Upper lobe of left lung (tissue), 6 donors: ENCODE measurements at regions not wholly inside any gene's neighbourhood (a gene's known extent, or its start where the extent isn't known, plus 50 kb on each side); places are given as distances from the start of the nearest gene placed in this dataset.

Experiments
- ATAC-seq, 2 donors: fragments of 200-7000 bp; cut with Tn5 transposase; one replicate each; pipeline ENCODE4 v1.9.1; 2022; ENCODE audit warnings: mild to moderate bottlenecking in 2 of 2, moderate library complexity in 2 of 2; ENCODE audit not compliant: low FRiP score in 2 of 2
- DNase-seq, 2 donors: peaks; one replicate each; pipeline ENCODE4 v3.0.0-alpha.2; 2019 to 2020
- H3K27ac ChIP-seq, 4 donors: fragments of 200-600 bp; sonication (generic); one replicate each; pipeline ENCODE4 v1.5.1; 2016 to 2019
- H3K27me3 ChIP-seq, 4 donors: fragments of 200-600 bp; sonication (generic); one replicate each; pipeline ENCODE4 v1.5.1; 2017 to 2019
- H3K36me3 ChIP-seq, 4 donors: fragments of 200-600 bp; sonication (generic); one replicate each; pipeline ENCODE4 v1.5.1; 2016 to 2019
- H3K4me1 ChIP-seq, 4 donors: fragments of 200-600 bp; sonication (generic); one replicate each; pipeline ENCODE4 v1.5.1; 2018 to 2019
- H3K4me3 ChIP-seq, 4 donors: fragments of 200-600 bp; sonication (generic); one replicate each; pipeline ENCODE4 v1.5.1; 2017 to 2019; ENCODE audit warnings: mild to moderate bottlenecking in 2 of 4, moderate library complexity in 1 of 4
- H3K9me3 ChIP-seq, 4 donors: fragments of 200-600 bp; sonication (generic); one replicate each; pipeline ENCODE4 v1.5.1; 2018 to 2019
- EP300 ChIP-seq, 4 donors: sonication (generic); formaldehyde crosslinking; IDR thresholded peaks; one replicate each; pipeline ENCODE4 v1.5.1; 2017; ENCODE audit warnings: antibody characterized with exemption in 4 of 4, control low read depth in 2 of 4
- POLR2A ChIP-seq, 4 donors: fragments of 450-650 bp; IDR thresholded peaks; one replicate each; pipeline ENCODE4 v1.5.1; 2016 to 2017; ENCODE audit warnings: antibody characterized with exemption in 4 of 4, mild to moderate bottlenecking in 2 of 4
- POLR2AphosphoS5 ChIP-seq, 2 donors: sonication (generic); formaldehyde crosslinking; IDR thresholded peaks; one replicate each; pipeline ENCODE4 v1.5.1; 2017; ENCODE audit warnings: antibody characterized with exemption in 2 of 2
- WGBS, 2 donors: methylation state at CpG; one replicate each; pipeline ENCODE4 v1.1.5; 2017 to 2018; 5-methylcytosine and 5-hydroxymethylcytosine counted together
- TF ChIP-seq, protein P1 (sequence below), 6 experiments: fragments of 450-650 bp in 4 of 6; fragments of 200-600 bp in 2 of 6; sonication (generic) in 2 of 6; IDR thresholded peaks; one replicate each; pipeline ENCODE4 v1.5.1; 2016 to 2019; ENCODE audit warnings: antibody characterized with exemption in 6 of 6
- donor health status: DM: no; HTN: no; CAD: no; lungs with moderate emphysema.
- donor health status: DM: no; HTN: yes; CAD: no; lungs with severe emphysema.

DNA sequence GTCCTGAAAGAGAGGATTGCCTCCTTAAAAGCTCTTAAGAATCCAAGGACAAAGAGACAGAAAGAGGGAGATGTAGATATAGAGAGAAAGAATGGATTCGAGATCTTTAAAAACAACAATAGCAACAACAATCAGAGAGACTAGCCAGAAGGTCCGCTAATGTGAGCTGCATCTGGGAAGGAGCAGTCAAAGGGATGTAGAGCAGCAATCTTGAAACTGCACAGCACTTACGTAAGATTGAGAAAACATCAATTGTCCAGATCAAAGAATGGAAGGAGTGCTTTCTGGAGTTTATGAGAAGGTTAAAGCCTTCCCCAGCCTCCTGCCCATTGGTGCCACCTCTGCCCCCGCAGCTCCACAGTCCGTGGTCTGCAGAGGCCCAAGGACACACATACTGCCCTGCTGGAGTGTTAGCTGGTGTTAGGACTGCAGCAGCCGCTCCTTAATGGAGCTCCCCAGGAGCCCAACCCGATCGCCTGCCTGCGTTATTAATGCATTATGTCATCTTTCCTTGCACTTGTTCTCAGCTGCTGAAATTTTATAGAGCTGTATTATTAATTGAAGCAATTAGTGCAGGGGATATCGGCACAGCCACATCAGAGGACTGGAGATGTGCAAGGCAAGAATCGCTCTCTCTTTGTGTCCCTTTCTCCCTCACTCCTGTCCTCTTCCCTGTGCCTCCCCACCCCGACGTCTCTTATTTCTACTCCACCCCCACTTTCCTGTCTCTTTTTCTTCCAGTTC lies 73.0 kb upstream of the CALM2 start:
- H3K27ac ChIP-seq = no peak overlapping the region
- no peaks in the 10 kb centered on the region for H3K36me3 ChIP-seq
- DNase-seq (no peak), ATAC-seq (peak in 1 of 2 donors; percentile 37)
- no peaks in the 10 kb centered on the region for H3K4me1 ChIP-seq
- H3K27me3 ChIP-seq = no peaks in the 10 kb centered on the region
- no peaks in the 10 kb centered on the region for H3K9me3 ChIP-seq
- TF ChIP-seq POLR2AphosphoS5 (IDR thresholded peaks at IDR 0.05) (no peak), EP300 (IDR thresholded peaks at IDR 0.05) (no peak), POLR2A (IDR thresholded peaks at IDR 0.05) (no peak)
- TF ChIP-seq, protein P1, sequence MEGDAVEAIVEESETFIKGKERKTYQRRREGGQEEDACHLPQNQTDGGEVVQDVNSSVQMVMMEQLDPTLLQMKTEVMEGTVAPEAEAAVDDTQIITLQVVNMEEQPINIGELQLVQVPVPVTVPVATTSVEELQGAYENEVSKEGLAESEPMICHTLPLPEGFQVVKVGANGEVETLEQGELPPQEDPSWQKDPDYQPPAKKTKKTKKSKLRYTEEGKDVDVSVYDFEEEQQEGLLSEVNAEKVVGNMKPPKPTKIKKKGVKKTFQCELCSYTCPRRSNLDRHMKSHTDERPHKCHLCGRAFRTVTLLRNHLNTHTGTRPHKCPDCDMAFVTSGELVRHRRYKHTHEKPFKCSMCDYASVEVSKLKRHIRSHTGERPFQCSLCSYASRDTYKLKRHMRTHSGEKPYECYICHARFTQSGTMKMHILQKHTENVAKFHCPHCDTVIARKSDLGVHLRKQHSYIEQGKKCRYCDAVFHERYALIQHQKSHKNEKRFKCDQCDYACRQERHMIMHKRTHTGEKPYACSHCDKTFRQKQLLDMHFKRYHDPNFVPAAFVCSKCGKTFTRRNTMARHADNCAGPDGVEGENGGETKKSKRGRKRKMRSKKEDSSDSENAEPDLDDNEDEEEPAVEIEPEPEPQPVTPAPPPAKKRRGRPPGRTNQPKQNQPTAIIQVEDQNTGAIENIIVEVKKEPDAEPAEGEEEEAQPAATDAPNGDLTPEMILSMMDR (IDR thresholded peaks at IDR 0.05) = no peak
- 65 to 72% methylated on average over 13 of the region's 13 CpGs for WGBS, 2 donors
- H3K4me3 ChIP-seq = no peak overlapping the region

DNA sequence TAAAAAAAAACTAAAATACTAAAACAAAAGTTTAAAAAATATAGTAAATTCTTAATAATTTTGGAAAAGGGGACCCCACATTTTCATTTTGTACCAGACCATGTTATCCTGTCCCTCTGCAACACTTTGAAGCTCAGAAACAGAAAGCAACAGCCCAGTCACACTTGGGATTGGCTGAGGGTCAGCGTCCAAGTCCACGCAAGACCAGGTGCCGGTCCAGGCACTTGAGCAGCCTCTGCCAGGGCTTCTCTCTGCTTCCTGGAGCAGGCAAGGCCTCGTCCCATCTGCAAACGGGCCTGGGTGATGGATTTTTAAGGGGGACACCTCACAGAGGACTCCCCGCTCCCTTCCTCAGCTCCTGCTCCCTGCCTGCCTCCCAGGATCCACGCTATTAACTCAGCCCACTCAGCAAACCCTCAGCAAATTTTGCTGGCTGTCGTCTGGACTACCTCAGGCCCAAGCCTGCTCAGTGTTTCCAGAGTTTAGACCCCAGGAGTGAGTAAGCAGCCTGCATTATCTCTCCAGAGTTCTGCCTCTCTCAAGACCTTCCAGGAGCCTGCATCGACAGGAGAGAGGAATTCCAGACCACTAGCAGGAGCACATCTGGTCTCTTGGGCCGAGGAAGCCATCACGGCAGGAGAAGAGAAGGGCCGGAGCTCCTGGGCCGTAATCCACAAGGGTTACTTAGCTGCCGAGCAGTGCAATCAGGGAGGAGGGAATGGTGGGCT lies 67.4 kb upstream of the CALM2 start:
- DNase-seq (no peak), ATAC-seq (no peak)
- TF ChIP-seq POLR2AphosphoS5 (IDR thresholded peaks at IDR 0.05) (no peak), POLR2A (IDR thresholded peaks at IDR 0.05) (no peak)
- no peaks in the 10 kb centered on the region for H3K27me3 ChIP-seq
- no peak overlapping the region for H3K27ac ChIP-seq
- 81 to 83% methylated on average over 12 to 14 of the region's 14 CpGs for WGBS, 2 donors
- no peaks in the 10 kb centered on the region for H3K4me1 ChIP-seq
- H3K36me3 ChIP-seq = no peaks in the 10 kb centered on the region
- H3K9me3 ChIP-seq = no peaks in the 10 kb centered on the region
- no peak overlapping the region for H3K4me3 ChIP-seq

DNA sequence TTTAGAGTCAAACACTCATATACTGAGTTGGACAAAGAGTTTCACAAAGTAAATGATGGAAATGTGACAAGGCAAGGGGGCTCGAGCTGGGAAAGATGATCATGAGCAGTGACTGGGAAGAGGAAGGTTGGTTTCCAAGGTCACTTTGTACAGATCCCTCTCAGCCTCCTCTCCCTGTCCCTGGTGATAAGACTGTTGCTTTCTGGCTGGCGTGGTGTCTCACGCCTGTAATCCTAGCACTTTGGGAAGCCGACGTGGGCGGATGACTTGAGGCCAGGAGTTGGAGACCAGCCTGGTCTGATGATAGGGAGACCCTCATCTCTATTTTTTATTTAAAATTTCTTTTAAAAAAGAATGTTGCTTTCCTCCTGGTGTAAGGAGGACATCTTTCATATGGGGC lies 65.4 kb upstream of the CALM2 start:
- DNase-seq = no peak

DNA sequence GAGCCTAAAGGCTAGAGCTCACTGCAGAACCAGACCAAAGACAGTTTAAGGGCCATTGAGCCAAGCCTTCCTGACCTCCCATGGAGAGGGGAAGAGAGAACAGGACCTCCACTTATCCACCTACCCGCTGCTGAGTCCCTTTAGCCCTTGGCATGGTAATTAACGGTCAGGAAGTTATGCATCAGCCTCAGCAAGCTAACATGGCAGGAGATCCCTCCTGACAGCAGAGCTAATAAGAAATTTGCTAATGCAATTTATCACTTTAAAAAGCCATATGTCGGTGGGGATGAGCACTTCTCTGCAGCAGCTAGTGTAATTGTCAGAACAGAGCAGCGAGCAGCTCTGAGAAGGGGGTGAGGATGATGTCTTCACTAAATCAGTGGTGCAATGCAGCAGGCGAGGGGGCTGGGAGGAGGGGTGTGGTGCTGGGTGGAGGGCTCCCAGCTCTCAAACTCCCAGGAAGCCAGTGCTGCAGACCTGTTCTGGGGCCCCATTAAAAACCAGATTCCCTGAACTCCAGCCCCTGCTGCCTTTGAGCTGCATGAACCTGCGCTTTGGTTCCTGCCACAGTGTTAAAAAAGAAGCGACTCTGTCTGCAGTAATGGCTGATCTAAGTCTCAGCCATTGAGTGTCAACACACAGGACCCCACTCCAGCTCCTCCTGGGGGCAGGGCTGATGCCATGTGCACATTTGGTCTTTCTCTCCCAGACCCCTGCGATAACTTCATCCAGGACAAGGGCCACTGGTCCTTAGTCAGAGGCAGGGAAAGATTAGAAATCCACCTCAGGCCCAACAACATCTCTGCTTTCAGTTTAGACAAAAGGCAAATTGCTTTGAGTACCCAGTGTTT lies 63.0 kb upstream of the CALM2 start:
- Histone ChIP-seq H3K36me3 (no peaks in the 10 kb centered on the region), H3K4me3 (no peak overlapping the region), H3K9me3 (no peaks in the 10 kb centered on the region), H3K27ac (no peak overlapping the region), H3K27me3 (no peaks in the 10 kb centered on the region), H3K4me1 (no peaks in the 10 kb centered on the region)
- ATAC-seq (no peak), DNase-seq (no peak)
- WGBS, 2 donors = 76 to 85% methylated on average over 8 of the region's 8 CpGs
- TF ChIP-seq, protein P1 (IDR thresholded peaks at IDR 0.05) = no peak
- no peak for TF ChIP-seq EP300 (IDR thresholded peaks at IDR 0.05)
- TF ChIP-seq POLR2AphosphoS5 (IDR thresholded peaks at IDR 0.05) = no peak
- no peak for TF ChIP-seq POLR2A (IDR thresholded peaks at IDR 0.05)

More for the DNA sequence above, 65.4 kb upstream of the CALM2 start:
- Histone ChIP-seq H3K27ac (no peak overlapping the region), H3K4me3 (no peak overlapping the region), H3K36me3 (no peaks in the 10 kb centered on the region), H3K4me1 (no peaks in the 10 kb centered on the region), H3K9me3 (no peaks in the 10 kb centered on the region), H3K27me3 (no peaks in the 10 kb centered on the region)
- 92 to 97% methylated on average over 6 of the region's 6 CpGs for WGBS, 2 donors
- TF ChIP-seq EP300 (IDR thresholded peaks at IDR 0.05) (no peak), POLR2AphosphoS5 (IDR thresholded peaks at IDR 0.05) (no peak), POLR2A (IDR thresholded peaks at IDR 0.05) (no peak)
- TF ChIP-seq, protein P1 (IDR thresholded peaks at IDR 0.05) = no peak
- no peak for ATAC-seq

DNA sequence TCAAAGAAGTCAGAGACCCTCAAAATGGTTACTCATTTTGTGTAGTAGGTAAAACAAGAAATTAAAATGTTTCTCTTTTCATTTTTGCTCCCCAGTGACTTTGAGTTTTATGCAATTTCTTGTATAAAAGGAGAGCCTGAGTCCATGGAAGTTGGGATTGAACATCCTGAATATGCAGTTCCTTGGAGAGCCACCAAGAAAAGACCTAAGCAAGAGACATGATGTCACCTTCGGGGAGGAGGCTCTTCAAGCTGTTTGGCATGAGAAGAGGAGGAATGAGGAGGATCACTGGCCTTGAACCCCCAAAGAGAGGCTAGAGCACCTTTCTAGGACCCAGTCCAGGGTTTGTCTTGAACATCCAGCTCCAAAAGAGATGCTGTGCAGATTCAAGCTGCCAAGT lies 62.3 kb upstream of the CALM2 start:
- ATAC-seq (peak in 1 of 2 donors; percentile 44), DNase-seq (no peak)
- no peak overlapping the region for H3K4me3 ChIP-seq
- no peaks in the 10 kb centered on the region for H3K36me3 ChIP-seq
- no peaks in the 10 kb centered on the region for H3K9me3 ChIP-seq
- H3K27me3 ChIP-seq = no peaks in the 10 kb centered on the region
- H3K4me1 ChIP-seq = no peaks in the 10 kb centered on the region
- H3K27ac ChIP-seq = no peak overlapping the region
- 70 to 96% methylated on average over 1 of the region's 1 CpG for WGBS, 2 donors
- TF ChIP-seq POLR2A (IDR thresholded peaks at IDR 0.05) (no peak), EP300 (IDR thresholded peaks at IDR 0.05) (no peak), POLR2AphosphoS5 (IDR thresholded peaks at IDR 0.05) (no peak)
- TF ChIP-seq, protein P1 (IDR thresholded peaks at IDR 0.05) = no peak
